ENCODE measurements at regions not wholly inside any gene's neighbourhood (a gene's known extent, or its start where the extent isn't known, plus 50 kb on each side); places are given as distances from the start of the nearest gene placed in this dataset.

- Histone ChIP-seq H3K4me3 (ENCODE audit: insufficient read length, low read depth) (no peak overlapping the region), H3K9ac (ENCODE audit: insufficient read length, low read depth) (peak overlapping the region; percentile 5), H3K9me3 (ENCODE audit: insufficient read depth, low read length) (no peaks in the 10 kb centered on the region), H3K4me1 (ENCODE audit: insufficient read depth, insufficient read length) (peaks cover 48% of the 10 kb centered on the region), H3K27me3 (ENCODE audit: insufficient read depth, insufficient read length) (peaks cover 3% of the 10 kb centered on the region), H3K36me3 (ENCODE audit: insufficient read depth, insufficient read length, low read length) (no peaks in the 10 kb centered on the region)
- DNase-seq (ENCODE audit: low read depth, low spot score), result no peak
- TF ChIP-seq YY1 (IDR thresholded peaks at IDR 0.05; ENCODE audit: insufficient read depth, insufficient read length) (no peak), SUZ12 (IDR thresholded peaks at IDR 0.05; ENCODE audit: extremely low read depth, insufficient read depth, insufficient read length) (no peak), ZNF274 (IDR thresholded peaks at IDR 0.05; ENCODE audit: low read depth, low read length) (no peak)
Measured at GRCh38 chr9:129280236-129280622, 102.2 kb upstream of the IER5L start.

DNA sequence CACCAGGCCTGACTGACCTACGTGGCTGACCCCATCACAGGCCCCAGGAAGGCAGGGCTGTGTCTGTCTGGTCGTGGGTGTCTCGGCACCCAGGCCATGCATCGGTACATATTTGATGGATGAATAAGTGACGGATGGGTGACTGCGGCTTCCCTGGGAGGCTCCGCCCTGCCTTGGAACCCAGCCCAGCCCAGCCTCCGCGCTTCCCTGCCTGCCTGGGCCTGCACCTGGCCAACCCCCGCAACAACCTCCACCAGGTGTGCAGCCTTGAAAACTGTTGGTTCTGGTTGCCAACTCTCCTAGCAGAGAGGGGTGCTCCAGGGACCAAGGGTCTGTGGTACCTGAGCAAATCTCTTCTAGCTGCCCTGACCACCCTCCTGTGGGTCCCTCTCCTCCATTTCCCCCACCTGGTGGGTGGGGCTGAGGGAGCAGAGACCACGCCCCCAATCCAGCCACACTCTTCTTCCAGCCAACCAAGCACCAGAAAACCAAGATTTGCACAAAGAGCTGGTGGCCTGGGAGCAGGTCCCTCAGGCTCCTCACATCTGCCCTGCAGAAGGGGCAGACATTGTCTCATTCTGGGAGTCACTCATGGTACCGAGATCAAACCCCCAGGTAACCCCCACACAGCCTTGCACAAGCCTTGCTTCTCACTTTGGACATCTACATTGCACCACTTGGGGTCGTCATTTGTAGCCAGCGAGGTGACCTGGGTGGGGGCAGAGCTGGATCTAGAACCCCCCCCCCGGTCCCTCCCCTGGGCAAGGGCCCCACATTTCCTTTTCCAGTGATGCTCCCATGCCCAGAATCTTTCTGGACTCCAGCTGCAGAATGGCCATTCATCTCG lies 100.6 kb upstream of the IER5L start:
- DNase-seq (ENCODE audit: low read depth, low spot score), result no peak
- H3K27me3 ChIP-seq (ENCODE audit: insufficient read depth, insufficient read length), result peaks cover 4% of the 10 kb centered on the region
- no peak for TF ChIP-seq ZNF274 (IDR thresholded peaks at IDR 0.05; ENCODE audit: low read depth, low read length)
- no peak for TF ChIP-seq SUZ12 (IDR thresholded peaks at IDR 0.05; ENCODE audit: extremely low read depth, insufficient read depth, insufficient read length)
- no peak for TF ChIP-seq YY1 (IDR thresholded peaks at IDR 0.05; ENCODE audit: insufficient read depth, insufficient read length)
- no peaks in the 10 kb centered on the region for H3K9me3 ChIP-seq (ENCODE audit: insufficient read depth, low read length)
- no peaks in the 10 kb centered on the region for H3K36me3 ChIP-seq (ENCODE audit: insufficient read depth, insufficient read length, low read length)
- peaks cover 43% of the 10 kb centered on the region for H3K4me1 ChIP-seq (ENCODE audit: insufficient read depth, insufficient read length)
- peak overlapping the region; percentile 59 for H3K9ac ChIP-seq (ENCODE audit: insufficient read length, low read depth)
- H3K4me3 ChIP-seq (ENCODE audit: insufficient read length, low read depth), result peak overlapping the region; percentile 23

DNA sequence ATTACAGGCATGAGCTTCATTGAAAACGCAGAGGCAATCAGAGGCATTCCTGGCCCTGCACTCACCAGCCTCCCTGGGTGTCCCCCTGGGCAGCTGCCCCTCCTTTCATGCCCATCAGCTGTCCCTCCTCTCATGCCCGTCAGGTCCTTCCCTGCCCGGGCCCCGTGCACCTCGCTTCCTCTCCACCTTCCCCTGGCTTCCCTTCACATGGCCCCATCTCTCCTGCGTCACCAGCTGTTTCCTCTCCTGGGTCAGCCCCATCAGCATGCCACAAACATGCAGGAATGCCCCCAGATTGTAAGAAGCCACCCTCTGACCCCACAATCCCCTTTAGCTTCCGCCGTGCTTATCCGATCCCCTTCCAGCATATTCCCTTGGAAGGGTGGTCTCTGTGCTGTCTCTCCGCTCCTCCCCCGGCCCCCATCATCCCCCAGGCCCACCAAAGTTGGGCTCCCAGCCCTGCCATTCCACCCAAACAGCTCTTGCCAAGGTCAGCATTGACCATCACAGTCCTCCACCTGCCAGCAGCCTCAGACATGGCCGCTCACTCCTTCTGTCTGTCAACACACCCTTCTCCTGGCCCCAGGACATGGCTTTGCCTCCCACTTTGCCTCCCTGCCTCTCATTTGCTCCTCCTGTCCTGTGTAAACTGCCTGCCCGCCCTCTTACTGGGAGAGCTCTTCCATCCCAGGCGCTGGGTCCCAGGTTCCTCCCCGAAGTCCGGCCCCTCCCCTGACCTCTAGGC lies 98.6 kb upstream of the IER5L start:
- Histone ChIP-seq H3K9ac (ENCODE audit: insufficient read length, low read depth) (peak overlapping the region; percentile 62), H3K4me3 (ENCODE audit: insufficient read length, low read depth) (no peak overlapping the region), H3K9me3 (ENCODE audit: insufficient read depth, low read length) (no peaks in the 10 kb centered on the region; the same call in 1 of the 2 replicates), H3K36me3 (ENCODE audit: insufficient read depth, insufficient read length, low read length) (no peaks in the 10 kb centered on the region), H3K27me3 (ENCODE audit: insufficient read depth, insufficient read length) (peaks cover 6% of the 10 kb centered on the region), H3K4me1 (ENCODE audit: insufficient read depth, insufficient read length) (peaks cover 36% of the 10 kb centered on the region)
- no peak for DNase-seq (ENCODE audit: low read depth, low spot score)
- no peak for TF ChIP-seq ZNF274 (IDR thresholded peaks at IDR 0.05; ENCODE audit: low read depth, low read length)
- TF ChIP-seq YY1 (IDR thresholded peaks at IDR 0.05; ENCODE audit: insufficient read depth, insufficient read length), result no peak
- TF ChIP-seq SUZ12 (IDR thresholded peaks at IDR 0.05; ENCODE audit: extremely low read depth, insufficient read depth, insufficient read length), result no peak

DNA sequence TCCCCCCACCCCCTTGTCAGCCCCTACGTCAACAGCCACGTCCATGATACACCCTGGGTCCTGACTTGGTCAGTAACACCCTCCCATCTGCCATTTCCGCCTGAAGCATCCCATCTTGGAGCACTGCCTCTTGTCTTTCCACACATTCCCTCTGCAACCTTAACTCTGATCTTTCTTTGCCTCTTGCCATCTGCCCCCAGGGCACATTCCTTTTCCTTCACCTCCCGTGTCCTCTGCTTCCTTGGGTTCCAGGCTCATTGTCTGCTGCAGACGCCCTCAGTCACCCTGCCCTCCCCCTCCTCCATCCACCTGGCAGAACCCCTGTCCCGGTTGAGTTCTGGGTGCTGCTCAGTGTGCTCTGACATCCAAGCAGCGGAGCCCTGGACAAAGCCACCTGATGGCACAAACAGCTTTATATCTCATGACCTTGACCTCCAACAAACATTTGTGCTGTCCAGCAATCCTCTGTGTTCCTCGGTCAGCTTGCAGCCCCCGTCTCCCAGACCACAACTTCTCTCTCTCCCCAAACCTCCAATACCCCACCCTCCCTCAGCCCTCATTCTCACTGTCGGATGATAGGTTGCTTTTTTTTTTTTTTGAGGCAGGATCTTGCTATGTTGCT lies 97.7 kb upstream of the IER5L start:
- Histone ChIP-seq H3K4me3 (ENCODE audit: insufficient read length, low read depth) (no peak overlapping the region), H3K9ac (ENCODE audit: insufficient read length, low read depth) (no peak overlapping the region), H3K9me3 (ENCODE audit: insufficient read depth, low read length) (no peaks in the 10 kb centered on the region; the same call in 1 of the 2 replicates), H3K27me3 (ENCODE audit: insufficient read depth, insufficient read length) (peaks cover 3% of the 10 kb centered on the region), H3K36me3 (ENCODE audit: insufficient read depth, insufficient read length, low read length) (no peaks in the 10 kb centered on the region), H3K4me1 (ENCODE audit: insufficient read depth, insufficient read length) (peaks cover 35% of the 10 kb centered on the region)
- peak; percentile 37 for TF ChIP-seq YY1 (IDR thresholded peaks at IDR 0.05; ENCODE audit: insufficient read depth, insufficient read length)
- no peak for TF ChIP-seq SUZ12 (IDR thresholded peaks at IDR 0.05; ENCODE audit: extremely low read depth, insufficient read depth, insufficient read length)
- DNase-seq (ENCODE audit: low read depth, low spot score), result peak; percentile 56

DNA sequence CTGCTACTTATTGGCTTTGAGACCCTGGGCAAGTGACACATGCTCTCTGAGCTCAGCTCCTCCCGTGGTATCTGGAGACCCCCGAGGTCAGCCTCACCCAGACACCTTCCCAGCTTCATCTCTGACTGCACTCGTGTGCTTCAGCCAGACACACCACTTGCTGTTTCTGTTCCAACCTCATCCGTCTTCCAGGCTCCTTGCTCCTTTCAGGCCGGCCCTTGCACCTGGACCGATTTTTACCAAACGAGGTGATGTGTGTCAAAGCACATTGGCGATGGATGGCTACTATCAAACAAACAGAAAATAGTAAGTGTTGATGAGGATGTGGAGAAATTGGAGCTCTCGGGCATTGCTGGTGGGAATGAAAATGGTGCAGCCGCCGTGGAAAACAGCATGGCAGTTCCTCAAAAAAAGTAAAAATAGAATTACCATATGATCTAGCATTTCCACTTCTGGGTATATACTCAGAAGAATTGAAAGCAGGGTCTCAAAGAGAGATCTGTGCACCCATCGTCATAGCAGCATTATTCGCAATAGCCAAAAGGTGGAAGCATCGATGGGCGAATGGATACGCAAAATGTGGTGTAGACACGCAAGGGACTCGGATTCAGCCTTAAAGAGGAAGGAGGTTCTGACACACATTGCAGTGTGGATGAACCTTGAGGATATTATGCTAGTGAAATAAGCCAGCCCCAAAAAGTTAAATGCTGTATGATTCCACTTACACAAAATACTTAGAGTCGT lies 96.1 kb upstream of the IER5L start:
- H3K36me3 ChIP-seq (ENCODE audit: insufficient read depth, insufficient read length, low read length), result no peaks in the 10 kb centered on the region
- H3K9ac ChIP-seq (ENCODE audit: insufficient read length, low read depth), result no peak overlapping the region

DNA sequence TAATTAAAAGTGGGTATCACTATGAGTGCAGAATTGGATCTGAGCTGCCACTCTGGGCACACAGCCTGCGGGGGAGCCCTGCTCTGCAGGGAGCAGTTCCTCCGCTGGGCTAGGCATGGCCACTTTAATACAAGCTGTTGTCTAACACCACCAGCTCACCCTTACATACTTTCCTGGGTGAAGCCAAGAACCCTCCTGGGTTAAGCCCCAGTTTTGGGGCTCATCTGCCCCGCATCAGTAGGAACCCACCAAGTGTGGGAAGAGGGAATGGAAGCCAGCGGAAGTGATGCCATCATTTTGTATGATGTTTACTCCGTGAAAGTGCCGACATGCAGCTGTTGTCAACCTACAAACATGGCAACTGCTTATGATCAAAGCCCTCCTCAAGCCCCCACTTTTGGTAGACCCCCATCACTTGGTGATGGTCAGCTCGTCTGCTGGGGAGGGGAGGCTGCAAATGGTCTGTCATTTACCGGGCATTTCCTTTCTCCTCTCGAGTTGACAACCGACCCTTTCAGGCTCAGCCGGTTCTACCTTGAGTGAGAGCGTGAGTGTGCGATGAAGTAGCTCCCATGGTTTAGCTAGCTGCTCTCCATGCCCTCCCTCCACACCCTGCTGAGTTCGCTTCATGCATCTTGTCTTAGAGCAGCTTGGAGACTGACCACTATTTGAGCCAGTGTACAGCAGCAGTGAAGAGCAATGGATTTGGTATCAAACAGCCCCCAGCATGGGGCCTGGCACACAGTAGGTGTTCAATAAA lies 95.3 kb upstream of the IER5L start:
- DNase-seq (ENCODE audit: low read depth, low spot score), result no peak
- H3K9me3 ChIP-seq (ENCODE audit: insufficient read depth, low read length), result no peaks in the 10 kb centered on the region; the same call in 1 of the 2 replicates
- H3K27me3 ChIP-seq (ENCODE audit: insufficient read depth, insufficient read length), result peaks cover 3% of the 10 kb centered on the region
- no peak overlapping the region for H3K4me3 ChIP-seq (ENCODE audit: insufficient read length, low read depth)
- H3K36me3 ChIP-seq (ENCODE audit: insufficient read depth, insufficient read length, low read length), result no peaks in the 10 kb centered on the region
- peaks cover 25% of the 10 kb centered on the region for H3K4me1 ChIP-seq (ENCODE audit: insufficient read depth, insufficient read length)
- no peak for TF ChIP-seq YY1 (IDR thresholded peaks at IDR 0.05; ENCODE audit: insufficient read depth, insufficient read length)
- TF ChIP-seq ZNF274 (IDR thresholded peaks at IDR 0.05; ENCODE audit: low read depth, low read length), result no peak
- TF ChIP-seq SUZ12 (IDR thresholded peaks at IDR 0.05; ENCODE audit: extremely low read depth, insufficient read depth, insufficient read length), result no peak
- no peak overlapping the region for H3K9ac ChIP-seq (ENCODE audit: insufficient read length, low read depth)

More for the DNA sequence above, 96.1 kb upstream of the IER5L start:
- H3K27me3 ChIP-seq (ENCODE audit: insufficient read depth, insufficient read length), result peaks cover 3% of the 10 kb centered on the region
- peaks cover 30% of the 10 kb centered on the region for H3K4me1 ChIP-seq (ENCODE audit: insufficient read depth, insufficient read length)
- H3K9me3 ChIP-seq (ENCODE audit: insufficient read depth, low read length), result no peaks in the 10 kb centered on the region; the same call in 1 of the 2 replicates
- H3K4me3 ChIP-seq (ENCODE audit: insufficient read length, low read depth), result no peak overlapping the region
- DNase-seq (ENCODE audit: low read depth, low spot score), result no peak
- TF ChIP-seq ZNF274 (IDR thresholded peaks at IDR 0.05; ENCODE audit: low read depth, low read length) (no peak), YY1 (IDR thresholded peaks at IDR 0.05; ENCODE audit: insufficient read depth, insufficient read length) (no peak), SUZ12 (IDR thresholded peaks at IDR 0.05; ENCODE audit: extremely low read depth, insufficient read depth, insufficient read length) (no peak)
